HG02870 (cell line): ENCODE measurements at regions not wholly inside any gene's neighbourhood (a gene's known extent, or its start where the extent isn't known, plus 50 kb on each side); places are given as distances from the start of the nearest gene placed in this dataset.

ENCODE experiments used
- ATAC-seq: cut with Tn5 transposase; IDR thresholded peaks from one replicate; pipeline ENCODE4 v1.9.1; 2021; ENCODE audit warnings: mild to moderate bottlenecking, moderate library complexity; ENCODE audit not compliant: unreplicated experiment

DNA sequence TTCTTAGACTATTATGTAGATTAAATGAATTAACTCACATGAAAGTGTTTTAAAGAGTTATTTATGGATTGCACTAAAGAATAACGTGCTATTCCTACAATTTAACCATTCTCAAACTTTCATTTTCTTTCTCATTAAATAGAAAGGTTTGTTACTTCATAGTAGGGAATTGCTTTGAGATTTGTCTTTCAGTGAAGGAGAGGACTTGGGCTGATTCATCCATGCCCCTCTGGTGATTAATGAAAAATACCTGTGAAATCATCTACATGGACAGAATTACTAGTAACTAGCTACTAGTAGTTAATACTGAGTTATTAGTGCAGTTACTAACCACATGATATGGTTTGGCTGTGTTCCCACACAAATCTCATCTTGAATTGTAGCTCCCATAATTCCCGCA lies 275.8 kb upstream of the CDH20 start:
- ATAC-seq = no peak

DNA sequence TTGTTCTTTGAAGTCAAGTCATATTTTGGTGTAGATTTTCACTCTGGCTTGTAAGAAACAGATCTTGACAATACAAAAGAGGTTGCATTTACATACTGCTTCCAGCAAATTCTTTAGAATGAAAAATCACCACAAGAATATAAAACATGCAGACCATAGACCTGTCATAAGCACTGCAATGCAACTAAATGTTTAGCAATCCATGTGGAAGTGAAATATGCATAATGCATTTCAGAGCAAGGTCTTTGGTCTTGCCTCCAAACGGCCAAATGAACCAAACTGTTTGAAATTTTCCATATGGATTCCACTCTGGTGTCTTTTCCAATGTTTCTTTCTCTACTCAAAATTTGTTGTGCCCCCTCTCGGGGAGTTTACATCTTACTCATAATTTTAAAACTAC lies 271.0 kb upstream of the CDH20 start:
- ATAC-seq = no peak

DNA sequence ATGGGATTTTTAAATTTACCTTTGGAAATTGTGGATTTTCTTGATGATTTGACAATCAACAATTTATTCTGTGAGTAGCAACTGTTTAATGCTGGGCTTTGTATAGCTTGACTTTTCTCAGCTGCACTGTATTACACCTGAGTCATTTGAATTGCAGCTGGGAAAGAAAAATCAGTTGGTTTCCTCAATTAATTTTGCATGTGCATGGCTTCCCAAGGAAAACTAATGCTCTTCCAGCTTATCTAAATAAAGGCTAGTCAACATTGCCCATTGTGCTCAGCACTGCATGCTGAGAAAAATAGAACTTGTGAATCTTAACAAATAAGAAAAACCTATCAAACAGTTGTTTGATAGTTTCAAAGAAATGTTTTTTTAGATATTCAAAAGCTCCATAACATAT lies 268.3 kb upstream of the CDH20 start:
- no peak for ATAC-seq

DNA sequence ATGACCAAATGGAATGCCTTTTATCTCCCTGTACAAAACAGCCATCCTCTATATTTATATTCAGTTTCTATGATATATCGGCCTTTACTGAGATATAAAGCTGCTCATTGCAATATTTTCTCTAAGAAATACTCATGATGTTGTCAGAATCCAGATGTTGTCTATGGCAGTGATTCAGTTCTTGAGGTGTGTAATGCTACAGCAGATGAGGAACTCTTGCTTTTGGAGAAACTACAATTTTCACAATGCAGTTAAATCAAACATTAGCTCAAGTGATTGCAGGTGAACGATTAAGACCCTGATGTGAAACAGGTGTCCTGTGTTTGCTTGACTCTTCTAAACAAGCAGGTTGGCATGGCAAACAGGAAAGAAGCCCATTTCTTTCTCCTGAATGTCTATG lies 256.2 kb upstream of the CDH20 start:
- ATAC-seq = no peak

DNA sequence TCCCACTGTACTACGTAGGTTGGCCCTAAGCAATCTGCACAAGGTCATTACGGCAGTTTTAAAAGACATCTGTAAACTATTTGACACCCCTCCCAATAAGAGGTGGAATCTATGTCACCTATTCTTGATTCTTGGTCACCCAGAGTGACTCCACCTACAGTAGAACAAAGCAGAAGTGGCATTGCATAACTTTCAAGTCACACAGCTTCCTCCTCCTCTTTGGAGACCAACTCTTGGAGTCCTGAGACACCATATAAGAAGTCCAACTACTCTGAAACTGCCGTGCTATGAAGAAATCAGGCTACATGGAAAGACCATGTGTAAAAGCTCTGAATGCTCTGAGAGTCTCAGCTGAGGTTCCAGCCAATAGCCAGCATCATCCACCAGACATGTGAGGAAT lies 253.5 kb upstream of the CDH20 start:
- ATAC-seq = no peak

DNA sequence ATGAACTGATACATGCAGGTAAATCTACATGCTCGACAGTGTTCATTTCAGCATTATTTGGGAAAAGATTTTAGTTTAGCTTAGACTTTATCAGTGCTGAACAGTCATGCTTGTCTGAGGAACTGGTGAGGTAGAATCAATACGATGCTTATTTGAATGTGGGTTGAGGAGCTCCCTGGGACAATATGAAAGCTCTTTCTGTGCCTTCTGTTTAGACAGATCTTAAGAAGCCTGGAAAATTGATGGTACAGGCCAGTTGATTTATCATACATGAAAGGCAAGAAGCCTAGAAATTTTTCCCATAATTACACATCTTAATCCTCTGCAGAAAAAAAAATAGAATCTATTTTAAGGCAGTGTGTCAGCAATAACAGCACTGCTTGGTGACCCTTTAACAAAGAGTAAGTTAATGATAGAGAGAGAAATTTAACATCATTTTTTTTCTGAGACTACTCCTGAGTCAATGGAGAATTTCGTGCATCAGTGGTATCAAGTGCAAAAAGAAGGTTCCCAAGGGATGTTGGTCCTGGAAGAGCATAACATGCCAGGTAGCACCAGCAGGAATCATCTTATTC lies 252.2 kb upstream of the CDH20 start:
- ATAC-seq = no peak

DNA sequence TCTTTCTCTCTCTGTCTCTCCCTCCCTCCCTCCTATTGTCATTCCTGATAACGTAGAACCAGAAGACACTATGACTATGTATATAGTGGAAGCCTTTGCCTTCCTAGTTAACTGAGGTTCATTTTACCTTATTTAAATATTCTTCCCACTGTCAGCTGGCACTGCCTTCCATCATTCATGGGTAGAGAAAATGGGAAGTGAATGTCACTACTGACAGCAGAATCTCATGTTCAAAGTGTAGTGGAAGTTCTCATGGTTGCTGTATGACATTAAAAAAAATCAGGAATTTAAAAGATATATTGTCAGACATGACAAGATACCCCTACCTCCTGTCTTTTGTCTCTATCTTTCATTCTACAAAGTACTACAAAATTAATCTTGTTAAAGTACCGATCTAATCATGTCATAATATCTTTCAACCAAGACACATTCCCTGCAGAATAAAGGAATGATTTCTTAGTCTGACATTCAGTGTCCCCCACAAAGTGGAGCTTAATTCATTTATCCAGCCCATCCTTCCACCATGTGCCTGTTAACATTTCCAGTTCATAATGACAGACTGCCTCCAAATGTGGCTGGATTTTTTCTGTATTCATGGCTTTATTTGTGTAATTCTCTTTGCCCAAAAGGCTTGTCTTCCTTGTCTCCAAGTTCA lies 250.1 kb upstream of the CDH20 start:
- no peak for ATAC-seq

DNA sequence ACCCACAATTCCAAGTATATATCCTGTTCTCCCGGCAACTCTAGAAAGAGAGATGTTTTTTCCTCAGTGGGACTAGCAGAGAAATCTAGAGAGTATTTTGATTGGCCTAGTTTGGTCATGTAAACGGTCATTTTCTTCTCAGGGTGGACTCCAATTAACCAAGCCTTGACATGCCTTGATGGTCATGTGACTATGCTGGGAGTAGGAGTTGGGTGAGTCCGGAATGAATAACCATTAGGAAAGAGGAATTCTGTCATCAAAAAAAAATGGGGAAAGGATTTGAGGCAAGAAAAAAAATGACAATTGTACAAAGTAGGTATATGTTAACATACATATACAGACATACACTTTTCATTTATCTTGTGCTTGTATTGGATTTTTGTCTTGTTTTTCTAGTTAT lies 248.2 kb upstream of the CDH20 start:
- no peak for ATAC-seq

DNA sequence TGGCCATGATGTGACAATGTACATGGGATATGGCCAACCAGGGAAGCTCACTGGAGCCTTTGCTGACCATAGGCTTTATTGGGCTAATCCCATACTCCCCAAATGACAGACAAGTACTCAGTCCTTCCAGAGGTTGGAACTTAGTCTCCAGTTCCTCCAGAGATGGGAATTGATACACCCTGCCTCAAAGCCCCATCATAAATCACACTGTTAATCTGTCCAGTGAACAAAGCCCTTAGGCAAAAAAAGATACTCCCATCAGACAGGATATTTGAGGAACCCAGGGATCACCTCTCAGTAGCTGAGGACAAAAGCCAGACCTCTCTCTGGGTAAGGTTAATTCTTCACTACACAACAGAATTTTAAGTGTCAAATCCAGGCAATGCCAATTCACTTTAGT lies 247.5 kb upstream of the CDH20 start:
- no peak for ATAC-seq

DNA sequence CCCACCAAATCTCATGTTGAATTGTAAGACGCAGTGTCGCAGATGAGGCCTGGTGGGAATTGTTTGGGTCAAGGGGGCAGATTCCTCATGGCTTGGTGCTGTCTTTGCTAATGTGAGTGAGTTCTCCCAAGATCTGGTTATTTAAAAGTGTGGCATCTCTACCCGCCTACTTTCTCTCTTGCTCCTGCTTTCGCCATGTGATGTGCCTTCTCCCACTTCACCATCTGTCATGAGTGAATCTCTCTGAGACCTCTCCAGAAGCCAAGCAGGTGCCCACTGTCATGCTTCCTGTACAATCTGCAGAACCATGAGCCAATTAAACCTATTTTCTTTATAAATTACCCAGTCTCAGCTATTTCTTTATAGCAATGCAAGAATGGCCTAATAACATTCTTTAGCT lies 246.6 kb upstream of the CDH20 start:
- no peak for ATAC-seq

DNA sequence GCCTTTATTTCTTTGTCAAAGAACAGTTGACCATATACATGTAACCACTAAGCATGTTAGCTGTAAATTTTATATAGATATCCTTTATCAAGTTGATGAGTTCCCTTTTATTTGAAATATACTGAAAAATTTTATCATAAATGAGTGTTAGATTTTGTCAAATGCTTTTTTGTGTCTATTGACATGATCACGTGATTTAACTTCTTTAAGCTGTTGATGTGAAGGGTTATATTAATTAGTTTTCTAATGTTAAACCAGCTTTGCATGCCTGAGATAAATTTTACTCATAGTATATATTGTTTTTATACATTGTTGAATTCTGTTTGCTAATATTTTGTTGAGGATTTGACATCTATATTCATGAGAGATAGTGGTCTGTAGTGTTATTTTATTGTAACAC lies 241.9 kb upstream of the CDH20 start:
- no peak for ATAC-seq

DNA sequence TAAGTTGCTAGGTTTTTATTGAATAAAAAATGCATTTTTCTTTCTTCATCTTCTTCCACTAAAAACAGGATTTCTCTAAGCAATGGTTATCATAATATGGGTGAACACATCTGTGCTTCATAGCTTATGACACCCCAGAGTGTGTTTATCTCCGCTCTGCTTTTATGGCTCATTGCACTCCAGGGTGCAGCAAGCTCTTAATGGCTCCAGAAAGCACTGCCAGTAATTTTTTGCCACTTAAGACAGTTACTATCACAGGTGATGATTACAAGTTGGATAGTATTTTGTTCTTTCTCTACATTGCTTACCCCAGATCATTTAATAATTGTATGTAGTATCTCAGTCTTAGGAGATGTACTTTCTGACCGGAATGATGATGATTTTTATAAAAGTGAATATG lies 239.3 kb upstream of the CDH20 start:
- ATAC-seq = no peak

DNA sequence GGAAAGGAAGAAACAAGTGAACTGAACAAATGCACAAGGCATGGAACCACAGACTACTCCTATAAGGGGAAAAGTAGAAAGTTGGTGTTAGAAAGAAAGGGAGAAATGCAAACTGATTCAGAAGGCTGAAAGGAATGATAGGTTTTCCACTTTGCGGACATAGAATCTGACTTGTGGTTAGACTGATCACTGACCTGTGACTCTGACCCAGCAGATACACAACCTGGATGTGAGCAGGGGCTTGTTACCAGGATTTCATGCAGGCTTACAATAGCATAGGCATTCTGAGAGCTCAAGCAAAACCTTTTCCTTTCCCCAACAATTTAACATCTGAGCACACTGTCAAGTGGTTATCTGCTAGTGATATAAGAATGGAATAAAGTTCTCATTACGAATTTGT lies 237.0 kb upstream of the CDH20 start:
- no peak for ATAC-seq

DNA sequence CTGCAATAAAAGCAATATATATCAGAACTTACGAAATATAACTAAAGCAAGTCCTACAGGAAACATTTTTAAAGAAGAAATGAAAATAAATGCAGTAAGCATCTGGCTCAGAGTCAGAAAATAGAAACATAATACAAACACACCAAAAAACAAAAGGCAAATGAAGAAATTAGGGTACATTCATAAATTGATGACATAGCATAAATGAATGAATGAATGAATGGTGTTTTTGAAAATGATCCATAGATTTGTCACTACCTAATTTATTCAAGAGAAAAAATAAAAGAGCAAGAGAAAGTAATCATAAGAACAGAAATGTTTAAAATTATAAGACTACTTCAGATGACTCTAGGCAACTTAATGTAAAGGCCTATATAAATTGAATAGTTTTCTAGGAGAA lies 226.1 kb upstream of the CDH20 start:
- ATAC-seq = no peak

DNA sequence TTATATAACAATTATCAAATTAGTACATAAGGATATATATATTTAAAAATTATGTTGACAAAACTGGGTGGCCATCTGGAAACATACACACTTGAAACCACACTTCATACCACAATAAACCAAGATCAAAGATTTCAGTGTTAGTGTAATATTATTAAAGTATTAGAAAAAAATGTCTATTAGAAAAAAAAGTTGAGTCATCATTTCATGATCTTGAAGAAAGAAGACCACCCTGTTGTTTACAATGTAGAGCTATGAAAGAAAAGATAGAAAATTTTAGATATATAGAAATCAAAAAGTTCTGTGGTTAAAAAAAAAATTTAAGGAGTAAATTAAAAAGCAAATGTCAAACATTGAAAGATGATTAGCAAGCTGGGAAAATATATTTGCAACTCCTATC lies 224.5 kb upstream of the CDH20 start:
- no peak for ATAC-seq

DNA sequence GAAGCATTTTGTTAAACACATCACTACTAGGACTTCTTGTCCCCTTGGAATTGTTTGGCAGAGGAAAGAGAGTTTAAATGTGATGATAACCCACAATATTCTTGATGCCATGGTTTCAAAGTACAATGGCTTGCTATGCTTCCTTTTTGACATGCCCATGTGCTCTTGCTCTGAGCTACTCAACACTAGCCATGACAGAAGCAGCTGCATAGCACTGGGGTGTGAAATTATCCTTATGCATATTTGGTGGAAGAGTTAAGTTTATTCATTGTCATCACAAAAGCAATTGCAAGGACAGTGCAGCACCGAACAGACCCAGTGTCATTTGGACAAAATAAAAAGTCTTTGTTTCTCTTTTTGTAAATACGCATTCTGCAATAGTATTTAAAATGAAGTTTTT lies 209.9 kb upstream of the CDH20 start:
- no peak for ATAC-seq

DNA sequence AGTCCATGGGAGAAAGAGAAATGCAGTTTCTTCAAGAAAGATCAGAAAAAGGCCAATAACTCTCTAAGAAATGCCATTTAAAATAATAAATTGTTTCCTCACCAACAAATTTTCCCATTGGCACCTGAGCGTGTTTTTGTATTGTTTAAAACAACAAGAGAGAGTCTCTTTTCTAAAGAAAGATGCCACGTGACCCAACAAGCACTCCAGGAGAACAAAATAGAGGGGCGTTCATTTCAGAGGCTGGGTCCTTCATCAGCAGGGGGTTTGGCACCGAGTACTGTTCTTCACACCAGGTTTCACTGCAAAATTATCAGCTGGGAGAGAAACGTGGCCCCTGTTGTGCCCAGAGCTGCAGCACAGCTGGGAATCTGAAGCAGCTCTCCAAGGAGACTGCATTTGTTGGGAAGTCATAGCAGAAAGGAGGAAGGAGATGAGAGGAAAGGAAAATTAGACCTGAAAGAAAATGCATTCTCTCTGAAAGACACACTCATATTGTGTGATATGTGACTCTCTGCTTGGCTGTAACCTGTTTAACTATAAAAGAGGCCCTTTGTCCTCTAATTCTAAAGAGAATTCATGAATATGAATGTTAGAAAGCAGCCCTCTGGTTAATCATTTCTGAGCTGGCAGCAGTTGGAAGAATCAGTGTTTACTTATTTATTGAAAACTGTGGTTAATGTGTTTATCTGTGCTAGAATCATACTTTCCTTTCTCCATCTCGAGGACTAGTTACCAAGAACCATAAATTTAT lies 205.3 kb upstream of the CDH20 start:
- ATAC-seq = no peak

DNA sequence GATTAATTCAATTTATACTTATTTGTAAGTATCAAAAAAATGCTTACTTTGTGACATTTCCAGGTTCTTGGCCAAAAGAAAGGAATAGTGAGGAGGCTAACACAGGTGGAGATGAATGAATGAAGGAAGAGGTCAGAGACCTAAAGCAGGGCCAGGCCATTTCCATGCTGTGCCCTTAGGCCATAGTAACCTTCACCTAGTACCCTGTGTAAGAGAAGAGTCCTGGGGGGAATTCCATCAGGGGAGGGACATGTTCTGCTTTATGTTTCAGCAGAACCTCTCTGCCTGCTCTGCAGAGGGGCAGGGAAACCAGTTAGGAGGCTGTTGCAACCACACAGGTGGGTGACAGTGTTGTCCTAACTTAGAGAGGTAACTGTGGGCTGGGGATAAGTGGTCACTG lies 204.2 kb upstream of the CDH20 start:
- no peak for ATAC-seq

DNA sequence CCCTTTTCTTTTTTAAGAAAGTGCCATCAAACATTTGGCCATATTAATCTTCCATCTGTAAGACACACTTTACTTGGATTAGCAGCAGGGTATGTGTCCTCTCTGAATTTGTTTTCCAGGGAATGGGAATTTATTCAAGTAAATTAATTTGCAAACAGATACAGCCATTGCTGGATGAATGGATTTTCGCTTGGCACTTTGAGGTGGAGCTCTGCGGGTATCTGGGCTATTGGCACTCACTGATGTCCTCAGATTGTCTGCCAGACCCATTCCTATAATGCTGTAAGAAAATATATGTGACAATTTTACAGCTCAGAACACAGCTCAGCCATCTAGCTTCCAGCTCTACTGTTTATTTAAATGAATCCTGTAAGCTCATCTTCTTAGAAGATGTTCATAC lies 201.2 kb upstream of the CDH20 start:
- no peak for ATAC-seq

DNA sequence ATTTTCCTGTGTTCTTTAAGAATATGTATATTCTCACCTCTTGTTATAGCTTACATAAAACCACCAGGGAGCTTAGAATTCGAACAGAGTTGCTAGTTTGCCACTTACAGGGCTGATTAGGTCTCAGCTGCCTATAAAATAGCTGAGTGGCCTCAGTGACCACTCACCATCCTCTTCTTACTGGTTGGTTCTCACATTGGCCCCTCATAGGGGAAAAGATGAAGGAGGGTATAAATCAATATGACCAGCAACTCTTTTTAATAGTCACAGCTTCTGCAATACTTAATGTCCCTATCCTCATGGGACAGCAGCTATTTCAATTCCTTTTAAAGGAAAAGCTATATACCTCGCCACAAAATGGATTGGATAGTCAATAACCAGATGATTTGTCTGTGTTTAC lies 199.4 kb upstream of the CDH20 start:
- ATAC-seq = no peak

DNA sequence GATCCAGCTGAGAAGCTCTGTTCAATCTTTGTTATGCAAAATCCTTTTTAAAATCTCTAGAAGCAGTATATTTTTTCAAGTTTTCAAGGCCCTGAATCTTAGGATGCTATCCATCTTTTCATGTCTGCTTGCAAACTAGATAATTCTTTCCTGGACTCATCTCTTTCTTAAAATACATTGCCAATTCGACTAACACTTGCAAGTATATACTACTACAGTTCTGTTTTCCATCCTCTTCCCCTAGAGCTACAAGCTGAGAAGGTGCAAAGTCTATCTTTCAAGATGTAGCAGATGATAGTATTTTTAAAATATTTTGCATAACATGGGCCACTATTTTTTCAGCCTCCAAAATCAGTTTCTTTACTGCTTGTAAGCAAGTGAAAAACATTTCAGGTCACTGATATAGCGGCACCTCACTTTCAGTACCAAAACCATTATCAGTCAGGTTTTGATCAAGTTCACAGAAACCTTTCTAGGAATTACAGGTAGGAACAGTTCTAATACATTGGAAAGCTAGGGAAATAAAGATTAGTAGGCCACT lies 196.4 kb upstream of the CDH20 start:
- ATAC-seq = no peak

DNA sequence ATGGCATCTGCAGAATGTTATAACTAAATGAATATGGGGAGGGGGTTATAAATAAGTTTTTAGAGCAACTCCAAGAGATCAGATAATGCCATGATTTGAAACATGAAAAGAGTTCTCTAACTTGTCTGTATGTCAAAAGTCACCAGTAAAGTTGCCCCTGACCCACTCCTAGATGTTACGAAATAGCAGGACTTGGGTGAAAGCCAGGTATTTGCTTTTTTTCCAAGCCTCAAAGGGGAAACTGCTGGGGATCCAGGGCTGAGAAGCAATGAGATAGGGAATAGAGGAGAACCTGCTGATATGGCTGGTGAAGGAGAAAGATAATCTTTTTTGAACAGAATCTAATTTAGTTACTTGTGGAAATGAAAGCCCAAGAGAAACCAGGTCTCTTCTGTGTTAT lies 191.5 kb upstream of the CDH20 start:
- no peak for ATAC-seq
